BJ (cell line): ENCODE measurements at regions not wholly inside any gene's neighbourhood (a gene's known extent, or its start where the extent isn't known, plus 50 kb on each side); places are given as distances from the start of the nearest gene placed in this dataset.

Experiments
- CTCF ChIA-PET: fragments of 350-600 bp; formaldehyde crosslinking; extraction: SDS; loops from one replicate; lab custom pipeline; 2021; ENCODE audit warnings: antibody characterized with exemption, inconsistent platforms; lab: Yijun Ruan, JAX
- POLR2A ChIA-PET: fragments of 300-600 bp; sonication (Branson Sonifier 250); formaldehyde crosslinking; extraction: SDS; loops from one replicate; lab custom pipeline; 2021; ENCODE audit warnings: antibody characterized with exemption; lab: Charles Lee
- DNase-seq: peaks from one replicate; pipeline ENCODE4 v3.0.0-alpha.2; 2011; ENCODE audit warnings: low read depth
- H3K27me3 ChIP-seq: 2 replicates; pipeline ENCODE4 v1.6.0; 2011; ENCODE audit warnings: low read length; ENCODE audit not compliant: control insufficient read depth, insufficient read depth
- H3K36me3 ChIP-seq: 2 replicates; pipeline ENCODE4 v1.5.1; 2011; ENCODE audit warnings: low read length; ENCODE audit not compliant: control insufficient read depth, insufficient read depth
- H3K4me3 ChIP-seq: 2 replicates; pipeline ENCODE4 v1.5.1; 2011; ENCODE audit warnings: low read depth, mild to moderate bottlenecking, control low read depth, low read length
- CTCF ChIP-seq: IDR thresholded peaks from 2 replicates; pipeline ENCODE4 v1.5.1; 2011; ENCODE audit warnings: low read depth, mild to moderate bottlenecking, control low read depth, inconsistent platforms, low read length, moderate library complexity; ENCODE audit not compliant: insufficient read depth

DNA sequence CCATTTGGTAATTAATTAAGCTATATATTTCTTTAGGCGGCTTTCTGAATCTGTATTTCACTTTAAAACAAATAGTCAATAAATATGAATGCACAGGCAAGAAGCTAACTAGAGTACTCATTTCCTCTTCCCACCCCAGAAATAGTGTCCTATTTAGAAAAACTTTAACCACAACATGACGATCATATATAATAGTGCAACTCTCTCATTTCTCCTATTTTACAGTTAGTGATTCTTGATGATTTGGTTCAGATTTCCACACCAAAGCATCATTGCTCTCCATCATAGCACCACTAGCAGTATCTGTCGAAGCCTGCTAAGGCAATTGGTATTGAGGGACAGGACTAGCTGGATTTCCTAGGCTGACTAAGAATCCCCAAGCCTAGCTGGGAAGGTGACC is 184.0 kb upstream of the GALNTL6 start:
- Histone ChIP-seq H3K4me3 (no peak overlapping the region), H3K27me3 (no peaks in the 10 kb centered on the region), H3K36me3 (no peaks in the 10 kb centered on the region)
- POLR2A ChIA-PET: no interaction called here
- CTCF ChIA-PET: no interaction called here
- DNase-seq: no peak
- no peak for TF ChIP-seq CTCF

DNA sequence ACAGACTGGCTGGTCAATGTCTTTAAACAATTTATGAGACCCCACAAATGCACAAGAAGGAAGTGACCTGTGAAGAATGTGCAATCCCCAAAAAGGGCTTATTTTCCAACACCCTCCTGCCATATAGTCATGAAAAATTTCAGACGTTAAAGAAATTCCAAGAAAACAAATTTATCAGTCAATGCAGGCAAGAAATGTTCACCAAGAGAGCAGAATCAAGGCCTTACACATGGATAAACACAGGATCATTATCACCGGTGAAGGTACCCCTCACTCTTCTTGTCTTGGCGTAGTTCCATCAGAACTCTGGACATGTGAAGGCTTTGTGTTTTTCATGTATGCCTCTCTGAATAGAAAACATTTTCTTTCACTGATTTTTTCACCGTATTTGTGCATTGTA is 186.7 kb upstream of the GALNTL6 start:
- DNase-seq: no peak
- no peaks in the 10 kb centered on the region for H3K27me3 ChIP-seq
- ChIA-PET CTCF (no interaction called here), POLR2A (no interaction called here)
- no peaks in the 10 kb centered on the region for H3K36me3 ChIP-seq
- TF ChIP-seq CTCF: no peak
- no peak overlapping the region for H3K4me3 ChIP-seq

GRCh38 chr4:171622729-171623128 is 190.5 kb upstream of the GALNTL6 start:
- Histone ChIP-seq H3K27me3 (no peaks in the 10 kb centered on the region), H3K36me3 (no peaks in the 10 kb centered on the region), H3K4me3 (no peak overlapping the region)
- CTCF ChIA-PET: no interaction called here
- POLR2A ChIA-PET: no interaction called here
- DNase-seq: no peak
- TF ChIP-seq CTCF: no peak

- no peak for TF ChIP-seq CTCF
- CTCF ChIA-PET: no interaction called here
- Histone ChIP-seq H3K27me3 (no peaks in the 10 kb centered on the region), H3K4me3 (no peak overlapping the region), H3K36me3 (no peaks in the 10 kb centered on the region)
- DNase-seq: no peak
- POLR2A ChIA-PET: no interaction called here
These were observed 191.6 kb upstream of the GALNTL6 start for GRCh38 chr4:171621646-171622045.

- ChIA-PET POLR2A (no interaction called here), CTCF (no interaction called here)
- no peak for TF ChIP-seq CTCF
- H3K4me3 ChIP-seq: no peak overlapping the region
- H3K36me3 ChIP-seq: no peaks in the 10 kb centered on the region
- no peak for DNase-seq
- no peaks in the 10 kb centered on the region for H3K27me3 ChIP-seq
These were observed 200.3 kb upstream of the GALNTL6 start for GRCh38 chr4:171612907-171613306.
